Cardiac muscle cell (in vitro differentiated cells and primary cell): ENCODE measurements at regions not wholly inside any gene's neighbourhood (a gene's known extent, or its start where the extent isn't known, plus 50 kb on each side); places are given as distances from the start of the nearest gene placed in this dataset.

Experiments
- DNase-seq, 2 donors: peaks; one replicate each; pipeline versions ENCODE4 v3.0.0 to v3.0.0-alpha.2; 2010 to 2017; ENCODE audit warnings: low read depth in 1 of 2, low spot score in 1 of 2
- H3K27ac ChIP-seq: fragments of 200-600 bp; sonication (generic); 2 replicates; pipeline ENCODE4 v1.5.1; 2016
- H3K27me3 ChIP-seq: fragments of 200-600 bp; sonication (generic); 2 replicates; pipeline ENCODE4 v1.6.0; 2016; ENCODE audit warnings: control low read depth
- H3K36me3 ChIP-seq: fragments of 200-600 bp; sonication (generic); 2 replicates; pipeline ENCODE4 v1.5.1; 2016; ENCODE audit warnings: control low read depth
- H3K4me1 ChIP-seq: fragments of 200-600 bp; sonication (generic); 2 replicates; pipeline ENCODE4 v1.8.1; 2017; ENCODE audit warnings: low read depth, mild to moderate bottlenecking, mixed run types
- H3K4me3 ChIP-seq: fragments of 200-600 bp; sonication (generic); 2 replicates; pipeline ENCODE4 v1.5.1; 2016; ENCODE audit warnings: mild to moderate bottlenecking
- H3K9me3 ChIP-seq: fragments of 200-600 bp; sonication (generic); 2 replicates; pipeline ENCODE4 v1.5.1; 2017; ENCODE audit warnings: low read depth, mild to moderate bottlenecking, control low read depth
- TF ChIP-seq, protein P1 (sequence below): IDR thresholded peaks from 2 replicates; pipeline ENCODE4 v1.5.1; 2012; ENCODE audit warnings: low read depth, mild to moderate bottlenecking, low read length

DNA sequence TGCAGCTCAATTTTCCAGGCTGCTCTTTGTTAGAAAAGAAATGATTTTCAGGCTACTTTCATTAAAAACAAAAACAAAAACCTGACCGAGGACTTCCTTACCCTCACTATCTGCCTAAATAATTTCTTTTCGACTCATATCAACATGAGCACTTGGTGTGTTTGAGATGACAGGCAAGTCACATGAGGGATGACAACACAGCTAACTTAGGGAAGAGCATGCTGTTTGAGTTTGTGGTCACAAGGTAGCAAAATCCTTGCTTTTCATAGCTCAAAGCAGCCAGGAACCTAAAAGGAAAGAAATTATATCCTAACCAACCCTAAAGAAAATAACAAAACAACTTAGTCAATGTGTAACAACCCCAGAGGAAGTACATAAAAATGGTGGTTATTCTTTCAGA, 459.5 kb downstream of the KIF16B start:
- DNase-seq: no peak
- Histone ChIP-seq H3K9me3 (no peaks in the 10 kb centered on the region), H3K4me3 (no peak overlapping the region), H3K4me1 (peaks cover 27% of the 10 kb centered on the region), H3K27ac (no peak overlapping the region), H3K36me3 (no peaks in the 10 kb centered on the region), H3K27me3 (peaks cover 3% of the 10 kb centered on the region)
- TF ChIP-seq, protein P1, sequence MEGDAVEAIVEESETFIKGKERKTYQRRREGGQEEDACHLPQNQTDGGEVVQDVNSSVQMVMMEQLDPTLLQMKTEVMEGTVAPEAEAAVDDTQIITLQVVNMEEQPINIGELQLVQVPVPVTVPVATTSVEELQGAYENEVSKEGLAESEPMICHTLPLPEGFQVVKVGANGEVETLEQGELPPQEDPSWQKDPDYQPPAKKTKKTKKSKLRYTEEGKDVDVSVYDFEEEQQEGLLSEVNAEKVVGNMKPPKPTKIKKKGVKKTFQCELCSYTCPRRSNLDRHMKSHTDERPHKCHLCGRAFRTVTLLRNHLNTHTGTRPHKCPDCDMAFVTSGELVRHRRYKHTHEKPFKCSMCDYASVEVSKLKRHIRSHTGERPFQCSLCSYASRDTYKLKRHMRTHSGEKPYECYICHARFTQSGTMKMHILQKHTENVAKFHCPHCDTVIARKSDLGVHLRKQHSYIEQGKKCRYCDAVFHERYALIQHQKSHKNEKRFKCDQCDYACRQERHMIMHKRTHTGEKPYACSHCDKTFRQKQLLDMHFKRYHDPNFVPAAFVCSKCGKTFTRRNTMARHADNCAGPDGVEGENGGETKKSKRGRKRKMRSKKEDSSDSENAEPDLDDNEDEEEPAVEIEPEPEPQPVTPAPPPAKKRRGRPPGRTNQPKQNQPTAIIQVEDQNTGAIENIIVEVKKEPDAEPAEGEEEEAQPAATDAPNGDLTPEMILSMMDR: no peak

DNA sequence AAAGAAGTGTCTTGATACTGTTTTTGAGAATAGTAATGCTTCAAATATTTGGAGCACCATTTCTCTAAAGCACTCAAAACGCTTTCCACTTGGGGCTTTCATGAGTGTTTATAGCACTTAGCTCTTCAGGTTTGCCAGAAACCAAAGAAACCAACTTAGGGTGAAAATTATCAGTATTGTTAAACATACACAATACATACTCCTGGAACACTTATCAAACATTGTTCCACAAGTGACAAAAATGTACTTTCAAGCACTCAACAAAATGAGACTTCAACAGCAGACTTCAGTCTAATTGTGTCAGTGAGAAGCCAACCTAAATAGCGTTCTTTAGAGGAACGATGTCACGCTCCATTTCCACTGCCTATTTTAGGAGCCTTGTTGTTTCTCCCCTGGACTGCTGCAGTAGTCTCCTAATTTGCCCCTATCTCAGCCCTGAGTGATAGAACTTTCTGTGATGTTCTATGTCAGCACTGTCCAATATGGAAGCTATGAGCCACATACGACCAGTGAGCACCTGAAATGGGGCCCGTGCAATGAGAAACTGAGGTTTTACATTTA, 461.3 kb downstream of the KIF16B start:
- TF ChIP-seq, protein P1: no peak
- H3K4me3 ChIP-seq: no peak overlapping the region
- H3K27ac ChIP-seq: no peak overlapping the region
- peaks cover 3% of the 10 kb centered on the region for H3K27me3 ChIP-seq
- peak in 1 of 2 donors; percentile 72 for DNase-seq
- peaks cover 35% of the 10 kb centered on the region for H3K4me1 ChIP-seq
- no peaks in the 10 kb centered on the region for H3K9me3 ChIP-seq
- no peaks in the 10 kb centered on the region for H3K36me3 ChIP-seq

DNA sequence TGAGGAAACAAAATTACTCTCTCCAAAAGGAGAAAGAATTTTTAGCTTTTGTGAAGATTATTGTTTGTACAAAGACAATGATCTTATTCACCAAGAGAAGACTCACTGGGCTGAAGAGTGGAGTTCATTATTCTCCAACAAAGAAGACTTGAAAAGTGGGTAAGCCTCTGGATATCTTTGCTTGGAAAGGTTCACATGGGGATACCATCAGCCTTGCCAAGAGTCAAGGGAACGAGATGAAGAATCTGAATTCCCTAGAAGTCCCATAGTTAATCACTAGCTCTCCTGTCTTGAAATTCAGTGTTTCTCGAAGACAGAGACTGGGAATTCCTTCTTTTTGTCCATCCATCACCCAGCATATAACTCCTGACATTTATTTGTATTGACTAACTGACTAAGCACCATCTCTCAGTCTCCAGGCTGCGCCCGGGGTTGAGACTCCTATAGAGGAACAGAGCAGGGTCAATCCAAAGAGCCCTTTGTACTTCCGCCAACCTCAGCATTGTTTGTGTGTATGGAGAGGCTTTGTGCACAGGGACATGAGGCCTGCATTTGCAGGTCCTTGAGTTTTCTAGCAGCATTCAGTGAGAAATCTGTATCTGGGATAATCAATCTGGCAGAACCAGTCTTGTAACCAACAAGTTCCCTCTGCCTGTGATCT, 461.9 kb downstream of the KIF16B start:
- Histone ChIP-seq H3K4me3 (no peak overlapping the region), H3K27ac (no peak overlapping the region), H3K9me3 (no peaks in the 10 kb centered on the region), H3K27me3 (peaks cover 3% of the 10 kb centered on the region), H3K36me3 (no peaks in the 10 kb centered on the region), H3K4me1 (peaks cover 30% of the 10 kb centered on the region)
- peak in 1 of 2 donors; percentile 39 for DNase-seq
- TF ChIP-seq, protein P1: no peak

DNA sequence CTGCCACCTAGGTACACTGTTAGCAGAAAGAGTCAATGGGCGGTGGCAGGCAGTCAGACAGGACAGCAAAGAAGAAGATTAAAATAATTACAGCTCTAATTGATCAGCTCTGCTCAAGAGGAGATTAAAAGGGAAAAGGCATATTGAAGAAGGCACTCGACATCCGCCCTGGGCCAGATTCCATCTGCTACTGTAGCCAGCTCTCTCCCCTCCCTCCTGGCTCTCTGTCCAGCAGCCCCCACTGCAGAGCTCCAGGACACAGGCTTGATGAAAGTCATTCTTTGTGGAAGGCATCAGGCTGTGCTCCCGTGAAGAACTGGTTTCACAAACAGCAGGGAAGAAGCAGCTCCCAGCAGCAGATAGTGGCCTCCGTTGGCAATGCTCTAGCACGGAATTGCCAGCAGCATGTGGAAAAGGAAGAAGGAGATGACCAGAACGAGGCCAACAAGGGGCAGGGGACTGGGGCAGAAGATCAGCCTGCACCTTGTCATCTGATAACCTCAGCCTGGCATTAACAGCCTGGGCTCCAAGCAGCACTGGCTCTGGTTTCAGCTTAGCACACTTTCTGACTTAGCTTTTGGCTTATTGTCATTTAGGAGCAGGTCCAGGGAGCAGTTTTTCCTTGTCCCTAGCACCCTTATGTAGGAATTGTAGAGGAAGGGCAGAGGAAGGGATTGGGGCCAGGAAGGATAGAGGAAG, 465.9 kb downstream of the KIF16B start:
- no peaks in the 10 kb centered on the region for H3K36me3 ChIP-seq
- H3K27ac ChIP-seq: no peak overlapping the region
- H3K4me1 ChIP-seq: peaks cover 15% of the 10 kb centered on the region
- TF ChIP-seq, protein P1: no peak
- H3K4me3 ChIP-seq: no peak overlapping the region
- no peaks in the 10 kb centered on the region for H3K9me3 ChIP-seq
- DNase-seq: peak in 1 of 2 donors; percentile 44
- H3K27me3 ChIP-seq: peaks cover 3% of the 10 kb centered on the region

- TF ChIP-seq, protein P1: no peak
- no peak for DNase-seq
- Histone ChIP-seq H3K4me1 (peaks cover 12% of the 10 kb centered on the region), H3K9me3 (no peaks in the 10 kb centered on the region), H3K27ac (no peak overlapping the region), H3K27me3 (peaks cover 3% of the 10 kb centered on the region), H3K36me3 (no peaks in the 10 kb centered on the region), H3K4me3 (no peak overlapping the region)
Measured at GRCh38 chr20:16106191-16106849, 466.9 kb downstream of the KIF16B start.
